Brain microvascular endothelial cell (primary cell): ENCODE measurements at regions not wholly inside any gene's neighbourhood (a gene's known extent, or its start where the extent isn't known, plus 50 kb on each side); places are given as distances from the start of the nearest gene placed in this dataset.

ENCODE experiments used
- DNase-seq: peaks from one replicate; pipeline ENCODE4 v3.0.0-alpha.2; 2020
- H3K27ac ChIP-seq: fragments of 250-450 bp; sonication (Bioruptor Pico); 2 replicates; pipeline ENCODE4 v1.5.1; 2020; ENCODE audit warnings: mild to moderate bottlenecking, moderate library complexity
- H3K27me3 ChIP-seq: fragments of 250-450 bp; sonication (Bioruptor Pico); replicated peaks from 2 replicates; pipeline ENCODE4 v1.5.1; 2020; ENCODE audit warnings: mild to moderate bottlenecking
- H3K36me3 ChIP-seq: fragments of 250-450 bp; sonication (Bioruptor Pico); replicated peaks from 2 replicates; pipeline ENCODE4 v1.5.1; 2020; ENCODE audit warnings: mild to moderate bottlenecking
- H3K4me3 ChIP-seq: 2 replicates; pipeline ENCODE4 v1.5.1; 2011; ENCODE audit warnings: low read depth, mild to moderate bottlenecking, control low read depth, low read length, moderate library complexity
- CTCF ChIP-seq: IDR thresholded peaks from 2 replicates; pipeline ENCODE4 v1.5.1; 2011; ENCODE audit warnings: low read depth, mild to moderate bottlenecking, moderate library complexity, low read length, control low read depth, inconsistent platforms; ENCODE audit errors: missing control alignments
- in situ Hi-C: cut with HindIII; loops from 2 replicates; pipeline ENCODE4 v1.10.0; 2017; ENCODE audit warnings: low sequenced_read_pairs, low pct_ligation_motif_present

- Histone ChIP-seq H3K27ac (no peak overlapping the region), H3K4me3 (no peak overlapping the region), H3K36me3 (no peaks in the 10 kb centered on the region), H3K27me3 (no peaks in the 10 kb centered on the region)
- no peak for TF ChIP-seq CTCF
- in situ Hi-C loops: no loop called here
- no peak for DNase-seq
These were observed 1127.5 kb downstream of the GRIK2 start for GRCh38 chr6:102520966-102521365.

GRCh38 chr6:102517506-102517905 lies 1124.0 kb downstream of the GRIK2 start:
- Histone ChIP-seq H3K27me3 (no peaks in the 10 kb centered on the region), H3K27ac (no peak overlapping the region), H3K4me3 (no peak overlapping the region), H3K36me3 (no peaks in the 10 kb centered on the region)
- no peak for DNase-seq
- TF ChIP-seq CTCF: no peak
- in situ Hi-C loops: no loop called here

- DNase-seq: no peak
- Histone ChIP-seq H3K27me3 (no peaks in the 10 kb centered on the region), H3K27ac (no peak overlapping the region), H3K4me3 (no peak overlapping the region), H3K36me3 (no peaks in the 10 kb centered on the region)
- no peak for TF ChIP-seq CTCF
- in situ Hi-C loops: no loop called here
These were observed 1108.1 kb downstream of the GRIK2 start for GRCh38 chr6:102501615-102502014.

GRCh38 chr6:102494808-102495207 lies 1101.3 kb downstream of the GRIK2 start:
- Histone ChIP-seq H3K36me3 (no peaks in the 10 kb centered on the region), H3K27ac (no peak overlapping the region), H3K4me3 (no peak overlapping the region), H3K27me3 (no peaks in the 10 kb centered on the region)
- no peak for DNase-seq
- TF ChIP-seq CTCF: no peak
- in situ Hi-C loops: no loop called here

- no peak for DNase-seq
- in situ Hi-C loops: no loop called here
- H3K27ac ChIP-seq: no peak overlapping the region
- H3K36me3 ChIP-seq: no peaks in the 10 kb centered on the region
- H3K27me3 ChIP-seq: no peaks in the 10 kb centered on the region
- no peak for TF ChIP-seq CTCF
- no peak overlapping the region for H3K4me3 ChIP-seq
These were observed 1100.0 kb downstream of the GRIK2 start for GRCh38 chr6:102493485-102493884.

GRCh38 chr6:102488729-102489128 lies 1095.2 kb downstream of the GRIK2 start:
- no peaks in the 10 kb centered on the region for H3K36me3 ChIP-seq
- H3K27ac ChIP-seq: no peak overlapping the region
- no peak for TF ChIP-seq CTCF
- H3K27me3 ChIP-seq: no peaks in the 10 kb centered on the region
- in situ Hi-C loops: no loop called here
- H3K4me3 ChIP-seq: no peak overlapping the region
- DNase-seq: peak; percentile 2
